H1 (cell line): ENCODE measurements at regions not wholly inside any gene's neighbourhood (a gene's known extent, or its start where the extent isn't known, plus 50 kb on each side); places are given as distances from the start of the nearest gene placed in this dataset.

Experiments
- ATF2 ChIP-seq: IDR thresholded peaks from 2 replicates; pipeline ENCODE4 v1.6.1; 2012; ENCODE audit warnings: low read length, inconsistent platforms
- EGR1 ChIP-seq: IDR thresholded peaks from 2 replicates; pipeline ENCODE4 v1.6.1; 2011; ENCODE audit warnings: low read depth, low read length, borderline replicate concordance
- HDAC6 ChIP-seq: IDR thresholded peaks from one replicate; pipeline ENCODE4 v1.7.1; 2012; ENCODE audit warnings: low read depth, mild to moderate bottlenecking, inconsistent platforms, low read length, moderate library complexity
- SAP30 ChIP-seq: fragments of 300-600 bp; sonication (generic); IDR thresholded peaks from 2 replicates; pipeline ENCODE4 v1.7.1; 2012; ENCODE audit warnings: low read length, moderate library complexity, mild to moderate bottlenecking, inconsistent platforms; ENCODE audit not compliant: insufficient read depth, insufficient replicate concordance
- SIN3A ChIP-seq, 2 experiments: IDR thresholded peaks in 1 of 2; conservative IDR thresholded peaks in 1 of 2; 2 replicates each; pipeline ENCODE4 v1.6.1; 2011 to 2012; ENCODE audit warnings: low read length in 2 of 2, improper control_type of control experiment in 1 of 2, low read depth in 1 of 2, mild to moderate bottlenecking in 1 of 2
- SP2 ChIP-seq: IDR thresholded peaks from 2 replicates; pipeline ENCODE4 v1.6.1; 2012; ENCODE audit warnings: mild to moderate bottlenecking, low read length, inconsistent platforms
- TAF1 ChIP-seq: IDR thresholded peaks from 2 replicates; pipeline ENCODE4 v1.6.1; 2011; ENCODE audit warnings: mild to moderate bottlenecking, low read depth, low read length
- TF ChIP-seq, protein P1 (sequence below): fragments of 300-600 bp; sonication (generic); IDR thresholded peaks from 2 replicates; pipeline ENCODE4 v1.7.1; 2012; ENCODE audit warnings: low read length, moderate library complexity, mild to moderate bottlenecking, inconsistent platforms; ENCODE audit not compliant: insufficient replicate concordance
- TF ChIP-seq, protein P2 (sequence below): IDR thresholded peaks from 2 replicates; pipeline ENCODE4 v1.6.1; 2011; ENCODE audit warnings: low read length, improper control_type of control experiment

- TF ChIP-seq, protein P1, sequence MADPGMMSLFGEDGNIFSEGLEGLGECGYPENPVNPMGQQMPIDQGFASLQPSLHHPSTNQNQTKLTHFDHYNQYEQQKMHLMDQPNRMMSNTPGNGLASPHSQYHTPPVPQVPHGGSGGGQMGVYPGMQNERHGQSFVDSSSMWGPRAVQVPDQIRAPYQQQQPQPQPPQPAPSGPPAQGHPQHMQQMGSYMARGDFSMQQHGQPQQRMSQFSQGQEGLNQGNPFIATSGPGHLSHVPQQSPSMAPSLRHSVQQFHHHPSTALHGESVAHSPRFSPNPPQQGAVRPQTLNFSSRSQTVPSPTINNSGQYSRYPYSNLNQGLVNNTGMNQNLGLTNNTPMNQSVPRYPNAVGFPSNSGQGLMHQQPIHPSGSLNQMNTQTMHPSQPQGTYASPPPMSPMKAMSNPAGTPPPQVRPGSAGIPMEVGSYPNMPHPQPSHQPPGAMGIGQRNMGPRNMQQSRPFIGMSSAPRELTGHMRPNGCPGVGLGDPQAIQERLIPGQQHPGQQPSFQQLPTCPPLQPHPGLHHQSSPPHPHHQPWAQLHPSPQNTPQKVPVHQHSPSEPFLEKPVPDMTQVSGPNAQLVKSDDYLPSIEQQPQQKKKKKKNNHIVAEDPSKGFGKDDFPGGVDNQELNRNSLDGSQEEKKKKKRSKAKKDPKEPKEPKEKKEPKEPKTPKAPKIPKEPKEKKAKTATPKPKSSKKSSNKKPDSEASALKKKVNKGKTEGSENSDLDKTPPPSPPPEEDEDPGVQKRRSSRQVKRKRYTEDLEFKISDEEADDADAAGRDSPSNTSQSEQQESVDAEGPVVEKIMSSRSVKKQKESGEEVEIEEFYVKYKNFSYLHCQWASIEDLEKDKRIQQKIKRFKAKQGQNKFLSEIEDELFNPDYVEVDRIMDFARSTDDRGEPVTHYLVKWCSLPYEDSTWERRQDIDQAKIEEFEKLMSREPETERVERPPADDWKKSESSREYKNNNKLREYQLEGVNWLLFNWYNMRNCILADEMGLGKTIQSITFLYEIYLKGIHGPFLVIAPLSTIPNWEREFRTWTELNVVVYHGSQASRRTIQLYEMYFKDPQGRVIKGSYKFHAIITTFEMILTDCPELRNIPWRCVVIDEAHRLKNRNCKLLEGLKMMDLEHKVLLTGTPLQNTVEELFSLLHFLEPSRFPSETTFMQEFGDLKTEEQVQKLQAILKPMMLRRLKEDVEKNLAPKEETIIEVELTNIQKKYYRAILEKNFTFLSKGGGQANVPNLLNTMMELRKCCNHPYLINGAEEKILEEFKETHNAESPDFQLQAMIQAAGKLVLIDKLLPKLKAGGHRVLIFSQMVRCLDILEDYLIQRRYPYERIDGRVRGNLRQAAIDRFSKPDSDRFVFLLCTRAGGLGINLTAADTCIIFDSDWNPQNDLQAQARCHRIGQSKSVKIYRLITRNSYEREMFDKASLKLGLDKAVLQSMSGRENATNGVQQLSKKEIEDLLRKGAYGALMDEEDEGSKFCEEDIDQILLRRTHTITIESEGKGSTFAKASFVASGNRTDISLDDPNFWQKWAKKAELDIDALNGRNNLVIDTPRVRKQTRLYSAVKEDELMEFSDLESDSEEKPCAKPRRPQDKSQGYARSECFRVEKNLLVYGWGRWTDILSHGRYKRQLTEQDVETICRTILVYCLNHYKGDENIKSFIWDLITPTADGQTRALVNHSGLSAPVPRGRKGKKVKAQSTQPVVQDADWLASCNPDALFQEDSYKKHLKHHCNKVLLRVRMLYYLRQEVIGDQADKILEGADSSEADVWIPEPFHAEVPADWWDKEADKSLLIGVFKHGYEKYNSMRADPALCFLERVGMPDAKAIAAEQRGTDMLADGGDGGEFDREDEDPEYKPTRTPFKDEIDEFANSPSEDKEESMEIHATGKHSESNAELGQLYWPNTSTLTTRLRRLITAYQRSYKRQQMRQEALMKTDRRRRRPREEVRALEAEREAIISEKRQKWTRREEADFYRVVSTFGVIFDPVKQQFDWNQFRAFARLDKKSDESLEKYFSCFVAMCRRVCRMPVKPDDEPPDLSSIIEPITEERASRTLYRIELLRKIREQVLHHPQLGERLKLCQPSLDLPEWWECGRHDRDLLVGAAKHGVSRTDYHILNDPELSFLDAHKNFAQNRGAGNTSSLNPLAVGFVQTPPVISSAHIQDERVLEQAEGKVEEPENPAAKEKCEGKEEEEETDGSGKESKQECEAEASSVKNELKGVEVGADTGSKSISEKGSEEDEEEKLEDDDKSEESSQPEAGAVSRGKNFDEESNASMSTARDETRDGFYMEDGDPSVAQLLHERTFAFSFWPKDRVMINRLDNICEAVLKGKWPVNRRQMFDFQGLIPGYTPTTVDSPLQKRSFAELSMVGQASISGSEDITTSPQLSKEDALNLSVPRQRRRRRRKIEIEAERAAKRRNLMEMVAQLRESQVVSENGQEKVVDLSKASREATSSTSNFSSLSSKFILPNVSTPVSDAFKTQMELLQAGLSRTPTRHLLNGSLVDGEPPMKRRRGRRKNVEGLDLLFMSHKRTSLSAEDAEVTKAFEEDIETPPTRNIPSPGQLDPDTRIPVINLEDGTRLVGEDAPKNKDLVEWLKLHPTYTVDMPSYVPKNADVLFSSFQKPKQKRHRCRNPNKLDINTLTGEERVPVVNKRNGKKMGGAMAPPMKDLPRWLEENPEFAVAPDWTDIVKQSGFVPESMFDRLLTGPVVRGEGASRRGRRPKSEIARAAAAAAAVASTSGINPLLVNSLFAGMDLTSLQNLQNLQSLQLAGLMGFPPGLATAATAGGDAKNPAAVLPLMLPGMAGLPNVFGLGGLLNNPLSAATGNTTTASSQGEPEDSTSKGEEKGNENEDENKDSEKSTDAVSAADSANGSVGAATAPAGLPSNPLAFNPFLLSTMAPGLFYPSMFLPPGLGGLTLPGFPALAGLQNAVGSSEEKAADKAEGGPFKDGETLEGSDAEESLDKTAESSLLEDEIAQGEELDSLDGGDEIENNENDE: no peak
- TF ChIP-seq ATF2: no peak
- no peak for TF ChIP-seq HDAC6
- TF ChIP-seq, protein P2, sequence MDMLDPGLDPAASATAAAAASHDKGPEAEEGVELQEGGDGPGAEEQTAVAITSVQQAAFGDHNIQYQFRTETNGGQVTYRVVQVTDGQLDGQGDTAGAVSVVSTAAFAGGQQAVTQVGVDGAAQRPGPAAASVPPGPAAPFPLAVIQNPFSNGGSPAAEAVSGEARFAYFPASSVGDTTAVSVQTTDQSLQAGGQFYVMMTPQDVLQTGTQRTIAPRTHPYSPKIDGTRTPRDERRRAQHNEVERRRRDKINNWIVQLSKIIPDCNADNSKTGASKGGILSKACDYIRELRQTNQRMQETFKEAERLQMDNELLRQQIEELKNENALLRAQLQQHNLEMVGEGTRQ: no peak
- TF ChIP-seq TAF1: no peak
- no peak for TF ChIP-seq SIN3A (conservative IDR thresholded peaks at IDR 0.05 in 1 of 2, IDR thresholded peaks at IDR 0.05 in 1 of 2; ENCODE audit: low read depth in 1 of 2, low read length in 2 of 2)
- TF ChIP-seq SP2: no peak
- TF ChIP-seq EGR1: no peak
- no peak for TF ChIP-seq SAP30
Observed at GRCh38 chr10:9296190-9296589, 1241.7 kb downstream of the GATA3 start (continued).
